Hepatocyte (in vitro differentiated cells): ENCODE measurements at regions not wholly inside any gene's neighbourhood (a gene's known extent, or its start where the extent isn't known, plus 50 kb on each side); places are given as distances from the start of the nearest gene placed in this dataset.

Source experiments
- DNase-seq: peaks from one replicate; pipeline ENCODE4 v3.0.0-alpha.2; 2016; ENCODE audit warnings: low spot score
- H2AFZ ChIP-seq: fragments of 200-600 bp; sonication (generic); 2 replicates; pipeline ENCODE4 v1.6.0; 2016; ENCODE audit warnings: antibody characterized with exemption, mild to moderate bottlenecking
- H3K27ac ChIP-seq: fragments of 200-600 bp; sonication (generic); 2 replicates; pipeline ENCODE4 v1.5.1; 2016; ENCODE audit warnings: mild to moderate bottlenecking
- H3K27me3 ChIP-seq: fragments of 200-600 bp; sonication (generic); 2 replicates; pipeline ENCODE4 v1.6.1; 2016
- H3K36me3 ChIP-seq: fragments of 200-600 bp; sonication (generic); replicated peaks from 2 replicates; pipeline ENCODE4 v1.5.1; 2016; ENCODE audit warnings: low read depth; ENCODE audit not compliant: insufficient read depth
- H3K4me1 ChIP-seq: fragments of 200-600 bp; sonication (generic); 2 replicates; pipeline ENCODE4 v1.5.1; 2016; ENCODE audit warnings: mild to moderate bottlenecking, moderate library complexity; ENCODE audit not compliant: insufficient read depth
- H3K4me2 ChIP-seq: fragments of 200-600 bp; sonication (generic); 2 replicates; pipeline ENCODE4 v1.6.0; 2016
- H3K4me3 ChIP-seq: fragments of 200-600 bp; sonication (generic); 2 replicates; pipeline ENCODE4 v1.5.1; 2016; ENCODE audit warnings: mild to moderate bottlenecking
- H3K79me2 ChIP-seq: fragments of 200-600 bp; sonication (generic); 2 replicates; pipeline ENCODE4 v1.6.0; 2017; ENCODE audit warnings: mild to moderate bottlenecking
- H3K9me2 ChIP-seq: fragments of 200-600 bp; sonication (generic); replicated peaks from 2 replicates; pipeline ENCODE4 v1.6.0; 2017; ENCODE audit warnings: mild to moderate bottlenecking; ENCODE audit not compliant: insufficient read depth
- H3K9me3 ChIP-seq: fragments of 200-600 bp; sonication (generic); 2 replicates; pipeline ENCODE4 v1.5.1; 2016; ENCODE audit warnings: low read depth, mild to moderate bottlenecking
- H4K20me1 ChIP-seq: fragments of 200-600 bp; sonication (generic); 2 replicates; pipeline ENCODE4 v1.6.0; 2016; ENCODE audit warnings: mild to moderate bottlenecking; ENCODE audit not compliant: insufficient read depth, poor library complexity, severe bottlenecking
- EZH2 ChIP-seq: fragments of 200-600 bp; sonication (generic); IDR thresholded peaks from 2 replicates; pipeline ENCODE4 v1.6.1; 2016; ENCODE audit warnings: antibody characterized with exemption, mild to moderate bottlenecking, borderline replicate concordance
- EZH2phosphoT487 ChIP-seq: fragments of 200-600 bp; sonication (generic); IDR thresholded peaks from one replicate; pipeline ENCODE4 v1.6.1; 2018; ENCODE audit warnings: antibody characterized with exemption, mild to moderate bottlenecking, low read depth, moderate library complexity; ENCODE audit not compliant: unreplicated experiment, severe bottlenecking
- WGBS: methylation state at CpG from one replicate; pipeline ENCODE4 v1.1.6; 2016; ENCODE audit warnings: low lambda C conversion rate; ENCODE audit errors: missing lambda C conversion rate; 5-methylcytosine and 5-hydroxymethylcytosine counted together
- TF ChIP-seq, protein P1 (sequence below): fragments of 200-600 bp; sonication (generic); IDR thresholded peaks from 2 replicates; pipeline ENCODE4 v1.5.1; 2016; ENCODE audit warnings: antibody characterized with exemption, mild to moderate bottlenecking; ENCODE audit not compliant: poor library complexity

GRCh38 chr1:163974120-163974519 lies 584.9 kb upstream of the PBX1 start:
- no peaks in the 10 kb centered on the region for H4K20me1 ChIP-seq
- H3K4me3 ChIP-seq = no peak overlapping the region
- no peaks in the 10 kb centered on the region for H3K36me3 ChIP-seq
- no peak overlapping the region for H2AFZ ChIP-seq
- no peaks in the 10 kb centered on the region for H3K27me3 ChIP-seq
- H3K9me2 ChIP-seq = no peaks in the 10 kb centered on the region
- no peak overlapping the region for H3K4me2 ChIP-seq
- no peaks in the 10 kb centered on the region for H3K9me3 ChIP-seq
- H3K79me2 ChIP-seq = no peaks in the 10 kb centered on the region
- no peak overlapping the region for H3K27ac ChIP-seq
- no peak for DNase-seq
- H3K4me1 ChIP-seq = no peaks in the 10 kb centered on the region
- no peak for TF ChIP-seq EZH2
- TF ChIP-seq, protein P1, sequence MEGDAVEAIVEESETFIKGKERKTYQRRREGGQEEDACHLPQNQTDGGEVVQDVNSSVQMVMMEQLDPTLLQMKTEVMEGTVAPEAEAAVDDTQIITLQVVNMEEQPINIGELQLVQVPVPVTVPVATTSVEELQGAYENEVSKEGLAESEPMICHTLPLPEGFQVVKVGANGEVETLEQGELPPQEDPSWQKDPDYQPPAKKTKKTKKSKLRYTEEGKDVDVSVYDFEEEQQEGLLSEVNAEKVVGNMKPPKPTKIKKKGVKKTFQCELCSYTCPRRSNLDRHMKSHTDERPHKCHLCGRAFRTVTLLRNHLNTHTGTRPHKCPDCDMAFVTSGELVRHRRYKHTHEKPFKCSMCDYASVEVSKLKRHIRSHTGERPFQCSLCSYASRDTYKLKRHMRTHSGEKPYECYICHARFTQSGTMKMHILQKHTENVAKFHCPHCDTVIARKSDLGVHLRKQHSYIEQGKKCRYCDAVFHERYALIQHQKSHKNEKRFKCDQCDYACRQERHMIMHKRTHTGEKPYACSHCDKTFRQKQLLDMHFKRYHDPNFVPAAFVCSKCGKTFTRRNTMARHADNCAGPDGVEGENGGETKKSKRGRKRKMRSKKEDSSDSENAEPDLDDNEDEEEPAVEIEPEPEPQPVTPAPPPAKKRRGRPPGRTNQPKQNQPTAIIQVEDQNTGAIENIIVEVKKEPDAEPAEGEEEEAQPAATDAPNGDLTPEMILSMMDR = no peak
- 86% methylated on average over 2 of the region's 2 CpGs for WGBS

DNA sequence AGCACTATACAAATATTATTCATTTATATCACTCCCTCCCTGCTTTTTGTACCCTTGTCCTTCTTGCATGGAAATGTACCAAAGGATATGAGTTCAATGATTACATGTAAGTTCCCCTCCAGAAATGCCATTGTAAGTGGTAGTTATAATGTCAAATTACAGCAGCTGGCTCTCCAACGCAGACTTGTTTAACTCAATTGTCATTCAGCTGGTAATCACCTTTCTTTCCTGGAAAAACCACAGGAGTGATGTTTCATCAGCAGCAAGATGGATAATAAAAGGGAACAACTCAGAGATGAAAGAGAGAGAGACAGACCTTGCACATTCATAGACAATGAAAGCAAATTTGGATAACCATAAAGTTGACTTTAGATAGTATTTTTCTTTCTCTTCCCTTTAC lies 578.6 kb upstream of the PBX1 start:
- H3K4me1 ChIP-seq = no peaks in the 10 kb centered on the region
- no peaks in the 10 kb centered on the region for H3K9me3 ChIP-seq
- H4K20me1 ChIP-seq = no peaks in the 10 kb centered on the region
- H3K9me2 ChIP-seq = no peaks in the 10 kb centered on the region
- H3K36me3 ChIP-seq = no peaks in the 10 kb centered on the region
- 39% methylated on average over 1 of the region's 1 CpG for WGBS
- H3K27ac ChIP-seq = no peak overlapping the region
- no peak overlapping the region for H3K4me3 ChIP-seq
- H2AFZ ChIP-seq = no peak overlapping the region
- no peak for DNase-seq
- H3K79me2 ChIP-seq = no peaks in the 10 kb centered on the region
- H3K27me3 ChIP-seq = no peaks in the 10 kb centered on the region
- TF ChIP-seq EZH2 (no peak), EZH2phosphoT487 (no peak)
- TF ChIP-seq, protein P1 = no peak
- no peak overlapping the region for H3K4me2 ChIP-seq

- DNase-seq = no peak
- Histone ChIP-seq H3K4me2 (no peak overlapping the region), H3K4me3 (no peak overlapping the region), H4K20me1 (no peaks in the 10 kb centered on the region), H2AFZ (no peak overlapping the region), H3K27ac (no peak overlapping the region), H3K4me1 (no peaks in the 10 kb centered on the region), H3K9me3 (no peaks in the 10 kb centered on the region), H3K79me2 (no peaks in the 10 kb centered on the region), H3K9me2 (no peaks in the 10 kb centered on the region), H3K36me3 (no peaks in the 10 kb centered on the region), H3K27me3 (no peaks in the 10 kb centered on the region)
- WGBS = 55% methylated on average over 2 of the region's 2 CpGs
- TF ChIP-seq EZH2 (no peak), EZH2phosphoT487 (no peak)
- TF ChIP-seq, protein P1 = no peak
Measured at GRCh38 chr1:163981500-163982030, 577.4 kb upstream of the PBX1 start.

DNA sequence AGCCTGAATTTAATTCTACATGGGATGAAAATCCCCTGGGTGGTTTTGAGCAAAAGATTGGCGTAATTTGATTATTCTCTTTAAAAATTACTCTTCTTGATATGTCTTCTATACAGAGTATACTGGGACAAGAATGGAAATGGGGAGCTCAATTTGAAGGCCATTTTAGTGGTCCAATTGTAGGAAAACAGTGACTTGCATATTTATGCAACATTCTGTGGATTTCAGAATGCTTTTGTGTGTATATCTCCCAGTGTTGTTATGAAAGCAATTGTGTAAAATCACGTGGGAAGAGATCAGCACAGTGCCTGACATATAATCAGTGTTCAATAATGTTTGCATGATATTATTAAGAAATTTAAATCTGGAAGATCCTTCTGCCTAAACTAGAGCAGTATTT lies 575.9 kb upstream of the PBX1 start:
- no peak overlapping the region for H3K4me2 ChIP-seq
- no peak for TF ChIP-seq EZH2phosphoT487
- TF ChIP-seq, protein P1 = no peak
- no peak for TF ChIP-seq EZH2
- DNase-seq = no peak
- H3K36me3 ChIP-seq = no peaks in the 10 kb centered on the region
- WGBS = 84% methylated on average over 2 of the region's 2 CpGs
- H3K9me3 ChIP-seq = no peaks in the 10 kb centered on the region
- H4K20me1 ChIP-seq = no peaks in the 10 kb centered on the region
- H3K79me2 ChIP-seq = no peaks in the 10 kb centered on the region
- H3K27me3 ChIP-seq = no peaks in the 10 kb centered on the region
- no peak overlapping the region for H3K27ac ChIP-seq
- H3K4me1 ChIP-seq = no peaks in the 10 kb centered on the region
- no peak overlapping the region for H2AFZ ChIP-seq
- H3K9me2 ChIP-seq = no peaks in the 10 kb centered on the region
- no peak overlapping the region for H3K4me3 ChIP-seq
